DOHH2 (cell line): ENCODE measurements at regions not wholly inside any gene's neighbourhood (a gene's known extent, or its start where the extent isn't known, plus 50 kb on each side); places are given as distances from the start of the nearest gene placed in this dataset.

Experiments
- CTCF ChIP-seq: fragments of 200-600 bp; sonication (generic); IDR thresholded peaks from one replicate; pipeline ENCODE4 v1.5.1; 2014; ENCODE audit warnings: antibody characterized with exemption, mild to moderate bottlenecking, low read depth, low read length; ENCODE audit not compliant: poor library complexity, severe bottlenecking
- EZH2phosphoT487 ChIP-seq: fragments of 200-600 bp; sonication (generic); IDR thresholded peaks from 2 replicates; pipeline ENCODE4 v1.6.1; 2017; ENCODE audit warnings: borderline replicate concordance, mild to moderate bottlenecking, antibody characterized with exemption, low read length, moderate library complexity, mixed read lengths

- TF ChIP-seq CTCF, result no peak
- no peak for TF ChIP-seq EZH2phosphoT487
Measured at GRCh38 chr11:134571301-134571700, 159.3 kb upstream of the B3GAT1 start.
